ENCODE measurements at regions not wholly inside any gene's neighbourhood (a gene's known extent, or its start where the extent isn't known, plus 50 kb on each side); places are given as distances from the start of the nearest gene placed in this dataset.

DNA sequence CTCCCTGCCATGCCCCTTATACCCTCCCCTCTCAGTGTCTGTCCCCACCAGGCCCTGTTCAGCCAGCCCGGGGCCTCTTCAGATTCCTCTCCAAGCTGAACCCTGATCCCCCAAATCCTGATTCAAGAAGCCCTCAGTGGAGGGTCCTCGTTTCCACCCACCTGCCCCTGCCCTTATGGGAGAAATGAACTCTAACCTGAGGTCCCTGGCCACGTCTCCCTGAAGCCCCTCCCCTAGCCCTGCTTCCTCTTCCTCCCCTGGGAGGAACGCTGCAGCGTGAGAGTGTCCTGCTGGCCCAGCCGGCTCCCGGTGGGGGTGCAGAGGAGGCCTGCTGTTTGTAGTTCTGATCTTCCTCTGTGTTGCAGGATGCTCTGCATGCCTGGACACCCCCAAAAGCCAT is 56.7 kb upstream of the GLI2 start:
- TF ChIP-seq, protein P1, sequence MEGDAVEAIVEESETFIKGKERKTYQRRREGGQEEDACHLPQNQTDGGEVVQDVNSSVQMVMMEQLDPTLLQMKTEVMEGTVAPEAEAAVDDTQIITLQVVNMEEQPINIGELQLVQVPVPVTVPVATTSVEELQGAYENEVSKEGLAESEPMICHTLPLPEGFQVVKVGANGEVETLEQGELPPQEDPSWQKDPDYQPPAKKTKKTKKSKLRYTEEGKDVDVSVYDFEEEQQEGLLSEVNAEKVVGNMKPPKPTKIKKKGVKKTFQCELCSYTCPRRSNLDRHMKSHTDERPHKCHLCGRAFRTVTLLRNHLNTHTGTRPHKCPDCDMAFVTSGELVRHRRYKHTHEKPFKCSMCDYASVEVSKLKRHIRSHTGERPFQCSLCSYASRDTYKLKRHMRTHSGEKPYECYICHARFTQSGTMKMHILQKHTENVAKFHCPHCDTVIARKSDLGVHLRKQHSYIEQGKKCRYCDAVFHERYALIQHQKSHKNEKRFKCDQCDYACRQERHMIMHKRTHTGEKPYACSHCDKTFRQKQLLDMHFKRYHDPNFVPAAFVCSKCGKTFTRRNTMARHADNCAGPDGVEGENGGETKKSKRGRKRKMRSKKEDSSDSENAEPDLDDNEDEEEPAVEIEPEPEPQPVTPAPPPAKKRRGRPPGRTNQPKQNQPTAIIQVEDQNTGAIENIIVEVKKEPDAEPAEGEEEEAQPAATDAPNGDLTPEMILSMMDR (IDR thresholded peaks at IDR 0.05; ENCODE audit: borderline replicate concordance, extremely low read depth, low read length, poor library complexity, severe bottlenecking): no peak
- TF ChIP-seq EZH2 (IDR thresholded peaks at IDR 0.05; ENCODE audit: borderline replicate concordance, low read depth, low read length, severe bottlenecking): no peak
